Neural progenitor cell (in vitro differentiated cells): ENCODE measurements at regions not wholly inside any gene's neighbourhood (a gene's known extent, or its start where the extent isn't known, plus 50 kb on each side); places are given as distances from the start of the nearest gene placed in this dataset.

Experiments used
- CTCF ChIP-seq: fragments of 200-600 bp; sonication (generic); IDR thresholded peaks from 2 replicates; pipeline ENCODE4 v1.5.1; 2017; ENCODE audit warnings: antibody characterized with exemption, mild to moderate bottlenecking
- EZH2 ChIP-seq: fragments of 200-600 bp; sonication (generic); IDR thresholded peaks from 2 replicates; pipeline ENCODE4 v1.6.1; 2017; ENCODE audit warnings: antibody characterized with exemption, mild to moderate bottlenecking, moderate library complexity

- no peak for TF ChIP-seq CTCF
- TF ChIP-seq EZH2 = no peak
Observed at GRCh38 chr9:129524582-129525270, 96.2 kb downstream of the C9orf50 start.
